Endodermal cell (in vitro differentiated cells): ENCODE measurements at regions not wholly inside any gene's neighbourhood (a gene's known extent, or its start where the extent isn't known, plus 50 kb on each side); places are given as distances from the start of the nearest gene placed in this dataset.

Experiments used
- DNase-seq: peaks from one replicate; pipeline ENCODE4 v3.0.0-alpha.2; 2017
- H3K27ac ChIP-seq: 2 replicates; pipeline ENCODE4 v1.5.1; 2013; ENCODE audit warnings: mild to moderate bottlenecking, low read depth, low read length, moderate library complexity
- H3K27me3 ChIP-seq: 2 replicates; pipeline ENCODE4 v1.6.1; 2013; ENCODE audit warnings: mild to moderate bottlenecking, low read length, moderate library complexity; ENCODE audit not compliant: insufficient read depth, control insufficient read depth, poor library complexity, severe bottlenecking
- H3K36me3 ChIP-seq: 2 replicates; pipeline ENCODE4 v1.7.0; 2013; ENCODE audit warnings: mild to moderate bottlenecking, low read length, moderate library complexity; ENCODE audit not compliant: control insufficient read depth, insufficient read depth
- H3K4me1 ChIP-seq: one replicate; pipeline ENCODE4 v1.7.0; 2013; ENCODE audit warnings: low read length; ENCODE audit not compliant: control insufficient read depth, insufficient read depth
- H3K4me3 ChIP-seq: 2 replicates; pipeline ENCODE4 v1.5.1; 2013; ENCODE audit warnings: mild to moderate bottlenecking, low read length, moderate library complexity
- H3K9ac ChIP-seq: 2 replicates; pipeline ENCODE4 v1.6.1; 2013; ENCODE audit warnings: mild to moderate bottlenecking, low read length, moderate library complexity; ENCODE audit not compliant: poor library complexity, severe bottlenecking; ENCODE audit errors: extremely low read depth
- H3K9me3 ChIP-seq: 2 replicates; pipeline ENCODE4 v1.6.1; 2013; ENCODE audit warnings: mild to moderate bottlenecking, low read length, moderate library complexity; ENCODE audit not compliant: control insufficient read depth
- H3K27ac Mint-ChIP-seq: 2 replicates; pipeline ENCODE4 v1.8.0; 2020; ENCODE audit warnings: mixed read lengths
- H3K27me3 Mint-ChIP-seq: 2 replicates; pipeline ENCODE4 v1.8.0; 2021; ENCODE audit warnings: mild to moderate bottlenecking, mixed read lengths; ENCODE audit not compliant: insufficient read depth
- H3K36me3 Mint-ChIP-seq: 2 replicates; pipeline ENCODE4 v1.8.0; 2020; ENCODE audit warnings: low read depth, mixed read lengths
- H3K4me1 Mint-ChIP-seq: 2 replicates; pipeline ENCODE4 v1.8.0; 2020; ENCODE audit warnings: mixed read lengths
- H3K4me3 Mint-ChIP-seq: 2 replicates; pipeline ENCODE4 v1.8.0; 2020; ENCODE audit warnings: mild to moderate bottlenecking, moderate library complexity, mixed read lengths
- H3K9me3 Mint-ChIP-seq: 2 replicates; pipeline ENCODE4 v1.8.0; 2020; ENCODE audit warnings: mild to moderate bottlenecking, mixed read lengths
- CTCF ChIP-seq: fragments of 200-600 bp; sonication (generic); conservative IDR thresholded peaks from 2 replicates; pipeline ENCODE4 v1.5.0; 2021; ENCODE audit warnings: antibody characterized with exemption, mild to moderate bottlenecking
- WGBS, 2 experiments: methylation state at CpG; one replicate each; pipeline versions ENCODE4 v1.1.5 to v1.1.7; 2013; ENCODE audit warnings: missing lambda C conversion rate in 2 of 2, mixed read lengths in 1 of 2; ENCODE audit not compliant: insufficient coverage in 1 of 2, insufficient read length in 1 of 2; 5-methylcytosine and 5-hydroxymethylcytosine counted together

GRCh38 chr2:14143435-14143834 lies 489.1 kb upstream of the LRATD1 start:
- no peak for TF ChIP-seq CTCF
- Mint-ChIP-seq H3K36me3 (no peaks in the 10 kb centered on the region), H3K4me1 (peaks cover 9% of the 10 kb centered on the region), H3K4me3 (no peak overlapping the region), H3K27ac (no peak overlapping the region), H3K9me3 (no peaks in the 10 kb centered on the region), H3K27me3 (no peaks in the 10 kb centered on the region)
- H3K4me1 ChIP-seq = no peaks in the 10 kb centered on the region
- H3K4me3 ChIP-seq = no peak overlapping the region
- H3K9ac ChIP-seq = no peak overlapping the region
- no peak for DNase-seq
- H3K27me3 ChIP-seq = no peaks in the 10 kb centered on the region
- H3K9me3 ChIP-seq = no peaks in the 10 kb centered on the region
- H3K27ac ChIP-seq = no peak overlapping the region
- no peaks in the 10 kb centered on the region for H3K36me3 ChIP-seq

- 80% methylated on average over 1 of the region's 1 CpG; no CpG with 5 or more reads in 1 of the 2 experiments for WGBS, 2 experiments
- H3K27ac ChIP-seq = no peak overlapping the region
- DNase-seq = no peak
- H3K4me3 ChIP-seq = no peak overlapping the region
- H3K4me3 Mint-ChIP-seq = no peak overlapping the region
- H3K36me3 Mint-ChIP-seq = no peaks in the 10 kb centered on the region
- H3K27ac Mint-ChIP-seq = no peak overlapping the region
- no peaks in the 10 kb centered on the region for H3K27me3 Mint-ChIP-seq
- H3K27me3 ChIP-seq = no peaks in the 10 kb centered on the region
- no peaks in the 10 kb centered on the region for H3K9me3 ChIP-seq
- H3K9ac ChIP-seq = no peak overlapping the region
- no peaks in the 10 kb centered on the region for H3K4me1 ChIP-seq
- H3K9me3 Mint-ChIP-seq = no peaks in the 10 kb centered on the region
- no peaks in the 10 kb centered on the region for H3K4me1 Mint-ChIP-seq
- TF ChIP-seq CTCF = no peak
- no peaks in the 10 kb centered on the region for H3K36me3 ChIP-seq
Measured at GRCh38 chr2:14148216-14148615, 484.3 kb upstream of the LRATD1 start.

- Histone ChIP-seq H3K4me1 (no peaks in the 10 kb centered on the region), H3K36me3 (no peaks in the 10 kb centered on the region), H3K27ac (no peak overlapping the region), H3K9ac (no peak overlapping the region), H3K4me3 (no peak overlapping the region), H3K9me3 (no peaks in the 10 kb centered on the region), H3K27me3 (no peaks in the 10 kb centered on the region)
- no peaks in the 10 kb centered on the region for H3K4me1 Mint-ChIP-seq
- no peak for TF ChIP-seq CTCF
- H3K36me3 Mint-ChIP-seq = no peaks in the 10 kb centered on the region
- no peaks in the 10 kb centered on the region for H3K27me3 Mint-ChIP-seq
- no peak for DNase-seq
- peaks cover 2% of the 10 kb centered on the region for H3K9me3 Mint-ChIP-seq
- no peak overlapping the region for H3K4me3 Mint-ChIP-seq
- H3K27ac Mint-ChIP-seq = no peak overlapping the region
Measured at GRCh38 chr2:14157816-14158215, 474.7 kb upstream of the LRATD1 start.
